Prostate gland (tissue), 2 donors: ENCODE measurements at regions not wholly inside any gene's neighbourhood (a gene's known extent, or its start where the extent isn't known, plus 50 kb on each side); places are given as distances from the start of the nearest gene placed in this dataset.

Experiments
- DNase-seq: peaks from one replicate; pipeline ENCODE4 v3.0.0-alpha.2; 2019; ENCODE audit warnings: low spot score
- H3K27ac ChIP-seq, 2 donors: fragments of 200-600 bp; sonication (generic); 2 replicates each; pipeline ENCODE4 v1.5.1; 2017 to 2019
- H3K27me3 ChIP-seq: fragments of 200-600 bp; sonication (generic); replicated peaks from 2 replicates; pipeline ENCODE4 v1.5.1; 2019; ENCODE audit not compliant: insufficient read depth
- H3K36me3 ChIP-seq, 2 donors: fragments of 200-600 bp; sonication (generic); 1 replicate in 1 of 2; 2 replicates in 1 of 2; pipeline versions ENCODE4 v1.5.1 to v1.8.1; 2017 to 2019
- H3K4me1 ChIP-seq: fragments of 200-600 bp; sonication (generic); replicated peaks from 2 replicates; pipeline ENCODE4 v1.5.1; 2019
- H3K4me3 ChIP-seq, 2 donors: fragments of 200-600 bp; sonication (generic); 2 replicates each; pipeline ENCODE4 v1.5.1; 2017 to 2019
- H3K9me3 ChIP-seq: fragments of 200-600 bp; sonication (generic); 2 replicates; pipeline ENCODE4 v1.5.1; 2017
- POLR2A ChIP-seq: fragments of 450-650 bp; IDR thresholded peaks from one replicate; pipeline ENCODE4 v1.6.1; 2016; ENCODE audit warnings: antibody characterized with exemption, mild to moderate bottlenecking
- POLR2AphosphoS5 ChIP-seq: sonication (generic); formaldehyde crosslinking; IDR thresholded peaks from one replicate; pipeline ENCODE4 v1.6.1; 2017; ENCODE audit warnings: antibody characterized with exemption
- WGBS: methylation state at CpG from one replicate; pipeline ENCODE4 v1.1.5; 2018; 5-methylcytosine and 5-hydroxymethylcytosine counted together
- intact Hi-C: fragments of 100-400 bp; cut with DNase I; formaldehyde crosslinking; loops from one replicate; pipeline ENCODE4 v1.14.2; 2022
- TF ChIP-seq, protein P1 (sequence below), 4 experiments: fragments of 200-600 bp in 2 of 4; fragments of 450-650 bp in 2 of 4; sonication (generic) in 2 of 4; IDR thresholded peaks; 1 replicate in 3 of 4; 2 replicates in 1 of 4; pipeline ENCODE4 v1.5.1; 2016 to 2019; ENCODE audit warnings: antibody characterized with exemption in 4 of 4, mild to moderate bottlenecking in 2 of 4, moderate library complexity in 2 of 4

DNA sequence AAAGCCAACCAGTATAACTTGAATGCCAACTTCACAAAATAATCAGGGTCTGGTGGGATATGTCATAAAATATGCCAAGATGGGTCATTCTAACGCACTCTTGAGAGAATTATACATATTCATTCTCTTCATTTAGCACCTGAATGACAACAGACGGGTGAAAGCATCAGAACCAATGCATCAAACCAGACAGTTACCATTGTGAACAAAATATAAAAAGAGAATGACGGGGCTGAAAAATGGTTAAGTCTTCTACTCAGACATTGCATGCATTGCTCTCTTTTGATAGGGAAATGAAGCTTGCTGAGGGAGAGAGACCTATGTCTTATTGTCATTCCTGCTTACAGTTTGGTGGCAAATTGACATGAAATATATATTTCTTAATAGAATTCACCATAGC, 702.1 kb downstream of the NOVA1 start:
- intact Hi-C loops, result no loop called here
- no peak for DNase-seq
- no peaks in the 10 kb centered on the region for H3K27me3 ChIP-seq
- H3K9me3 ChIP-seq, result no peaks in the 10 kb centered on the region
- no peaks in the 10 kb centered on the region for H3K4me1 ChIP-seq
- WGBS, result 83% methylated on average over 3 of the region's 3 CpGs
- TF ChIP-seq POLR2AphosphoS5 (no peak), POLR2A (no peak)
- TF ChIP-seq, protein P1, sequence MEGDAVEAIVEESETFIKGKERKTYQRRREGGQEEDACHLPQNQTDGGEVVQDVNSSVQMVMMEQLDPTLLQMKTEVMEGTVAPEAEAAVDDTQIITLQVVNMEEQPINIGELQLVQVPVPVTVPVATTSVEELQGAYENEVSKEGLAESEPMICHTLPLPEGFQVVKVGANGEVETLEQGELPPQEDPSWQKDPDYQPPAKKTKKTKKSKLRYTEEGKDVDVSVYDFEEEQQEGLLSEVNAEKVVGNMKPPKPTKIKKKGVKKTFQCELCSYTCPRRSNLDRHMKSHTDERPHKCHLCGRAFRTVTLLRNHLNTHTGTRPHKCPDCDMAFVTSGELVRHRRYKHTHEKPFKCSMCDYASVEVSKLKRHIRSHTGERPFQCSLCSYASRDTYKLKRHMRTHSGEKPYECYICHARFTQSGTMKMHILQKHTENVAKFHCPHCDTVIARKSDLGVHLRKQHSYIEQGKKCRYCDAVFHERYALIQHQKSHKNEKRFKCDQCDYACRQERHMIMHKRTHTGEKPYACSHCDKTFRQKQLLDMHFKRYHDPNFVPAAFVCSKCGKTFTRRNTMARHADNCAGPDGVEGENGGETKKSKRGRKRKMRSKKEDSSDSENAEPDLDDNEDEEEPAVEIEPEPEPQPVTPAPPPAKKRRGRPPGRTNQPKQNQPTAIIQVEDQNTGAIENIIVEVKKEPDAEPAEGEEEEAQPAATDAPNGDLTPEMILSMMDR (IDR thresholded peaks at IDR 0.05), result no peak
- no peak overlapping the region for H3K4me3 ChIP-seq
- H3K27ac ChIP-seq, result no peak overlapping the region
- no peaks in the 10 kb centered on the region for H3K36me3 ChIP-seq

DNA sequence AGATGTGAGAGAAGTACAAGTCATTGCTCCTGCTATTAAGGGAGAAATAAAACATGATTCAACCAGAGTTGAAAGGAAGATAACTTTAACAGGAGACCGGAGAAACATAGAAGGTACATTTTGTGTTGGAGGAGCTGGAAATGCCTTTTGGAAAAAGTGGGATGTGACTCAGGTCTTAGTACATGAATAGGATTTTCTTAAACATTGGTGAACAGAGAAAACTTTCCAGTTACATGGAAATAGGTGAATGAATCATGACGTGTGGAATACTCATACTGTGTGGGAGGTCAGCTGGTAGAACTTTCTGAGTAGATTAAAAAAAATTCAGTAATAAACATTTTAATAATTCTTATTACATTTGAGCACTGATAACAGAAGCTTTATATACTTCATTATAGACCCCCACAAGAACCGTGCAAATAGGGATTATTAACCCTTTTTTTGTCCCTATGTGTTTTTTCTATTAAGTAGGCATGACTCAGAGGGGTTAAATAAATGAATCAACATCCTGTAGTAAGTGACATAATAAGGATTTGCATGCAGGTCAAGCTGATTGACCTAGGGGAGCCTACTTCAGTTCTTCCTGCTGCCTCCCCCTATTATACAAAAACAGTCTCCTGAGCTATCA, 710.5 kb downstream of the NOVA1 start:
- 72% methylated on average over 3 of the region's 3 CpGs for WGBS
- DNase-seq, result no peak
- no peak overlapping the region for H3K27ac ChIP-seq
- intact Hi-C loops, result no loop called here
- H3K36me3 ChIP-seq, result no peaks in the 10 kb centered on the region
- no peaks in the 10 kb centered on the region for H3K27me3 ChIP-seq
- H3K4me1 ChIP-seq, result no peaks in the 10 kb centered on the region
- no peak overlapping the region for H3K4me3 ChIP-seq
- TF ChIP-seq, protein P1 (IDR thresholded peaks at IDR 0.05), result no peak
- TF ChIP-seq POLR2AphosphoS5 (no peak), POLR2A (no peak)
- H3K9me3 ChIP-seq, result no peaks in the 10 kb centered on the region

DNA sequence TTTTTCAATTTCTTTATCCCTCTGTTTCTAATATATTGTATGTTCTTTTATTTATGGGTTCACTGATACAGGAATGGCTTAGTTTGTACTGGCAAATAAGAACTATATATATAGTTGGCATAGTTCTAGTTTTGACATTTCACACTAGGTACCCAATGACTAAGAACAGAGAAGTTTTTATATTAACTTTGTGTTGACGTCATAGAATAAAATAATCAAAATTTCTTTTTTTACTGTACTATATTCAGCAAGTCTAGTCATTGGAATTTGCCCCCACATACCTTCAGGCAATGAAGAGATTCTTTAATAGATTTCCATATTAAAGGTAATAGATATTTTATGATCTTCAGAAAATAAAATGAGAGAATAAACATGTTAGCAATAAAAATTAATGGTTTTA, 713.2 kb downstream of the NOVA1 start:
- no peak for DNase-seq
- no peak overlapping the region for H3K4me3 ChIP-seq
- TF ChIP-seq POLR2AphosphoS5 (no peak), POLR2A (no peak)
- TF ChIP-seq, protein P1 (IDR thresholded peaks at IDR 0.05), result no peak
- no peaks in the 10 kb centered on the region for H3K4me1 ChIP-seq
- H3K36me3 ChIP-seq, result no peaks in the 10 kb centered on the region
- no peaks in the 10 kb centered on the region for H3K27me3 ChIP-seq
- intact Hi-C loops, result no loop called here
- H3K27ac ChIP-seq, result no peak overlapping the region
- no peaks in the 10 kb centered on the region for H3K9me3 ChIP-seq
- 87% methylated on average over 1 of the region's 1 CpG for WGBS

DNA sequence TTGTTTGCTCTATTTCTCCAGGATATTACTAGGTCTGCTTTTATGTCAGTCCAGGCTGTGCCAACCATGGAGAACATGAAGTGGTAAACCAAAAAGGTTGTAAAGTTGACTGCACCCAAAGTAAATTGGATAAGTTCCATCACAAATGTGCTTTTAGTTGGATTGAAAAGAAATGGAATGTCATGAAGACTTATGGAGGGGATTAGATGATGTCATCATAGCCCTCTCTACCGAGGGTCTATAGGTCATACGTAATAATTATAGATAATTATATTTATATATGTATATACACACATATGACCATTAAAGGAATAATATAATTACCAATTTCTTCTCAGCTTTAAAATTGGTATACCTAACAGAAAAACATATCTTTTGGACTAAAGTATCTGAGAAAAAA, 714.9 kb downstream of the NOVA1 start:
- H3K4me3 ChIP-seq, result no peak overlapping the region

DNA sequence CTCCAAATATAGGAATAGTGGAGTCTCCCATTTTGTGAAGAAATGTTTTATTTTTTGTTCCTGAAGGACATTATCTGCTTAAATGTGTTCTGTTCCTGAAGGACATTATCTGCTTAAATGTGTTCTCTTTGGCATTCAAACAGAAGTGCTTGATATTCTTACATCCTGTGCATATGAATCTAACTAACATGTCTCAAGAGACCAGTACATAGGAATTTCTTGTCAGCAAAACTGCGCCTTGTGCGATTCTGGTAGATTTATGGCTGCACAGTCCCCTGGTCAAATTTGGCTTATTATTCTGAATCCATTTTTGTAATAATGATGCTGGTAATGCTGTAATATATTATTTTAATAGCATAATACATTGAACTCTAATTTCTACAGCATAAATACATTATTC, 722.4 kb downstream of the NOVA1 start:
- Histone ChIP-seq H3K4me1 (no peaks in the 10 kb centered on the region), H3K27me3 (no peaks in the 10 kb centered on the region), H3K36me3 (no peaks in the 10 kb centered on the region), H3K4me3 (no peak overlapping the region), H3K9me3 (no peaks in the 10 kb centered on the region), H3K27ac (no peak overlapping the region)
- WGBS, result 96% methylated on average over 2 of the region's 2 CpGs
- intact Hi-C loops, result no loop called here
- DNase-seq, result no peak
- TF ChIP-seq, protein P1 (IDR thresholded peaks at IDR 0.05), result no peak
- TF ChIP-seq POLR2A (no peak), POLR2AphosphoS5 (no peak)

More for the DNA sequence above, 714.9 kb downstream of the NOVA1 start:
- no peaks in the 10 kb centered on the region for H3K27me3 ChIP-seq
- no peaks in the 10 kb centered on the region for H3K9me3 ChIP-seq
- H3K4me1 ChIP-seq, result no peaks in the 10 kb centered on the region
- DNase-seq, result no peak
- no peak overlapping the region for H3K27ac ChIP-seq
- no peaks in the 10 kb centered on the region for H3K36me3 ChIP-seq
- intact Hi-C loops, result no loop called here
- WGBS, result 48% methylated on average over 2 of the region's 2 CpGs
- TF ChIP-seq, protein P1 (IDR thresholded peaks at IDR 0.05), result no peak
- no peak for TF ChIP-seq POLR2A
- no peak for TF ChIP-seq POLR2AphosphoS5
